Uterus (tissue), 3 donors: ENCODE measurements at regions not wholly inside any gene's neighbourhood (a gene's known extent, or its start where the extent isn't known, plus 50 kb on each side); places are given as distances from the start of the nearest gene placed in this dataset.
A peak's percentile ranks its signal among the peaks of the same experiment; 100 is the strongest.

Experiments used
- DNase-seq, 2 donors: peaks; one replicate each; pipeline ENCODE4 v3.0.0-alpha.2; 2019 to 2020
- H3K27ac ChIP-seq, 2 donors: fragments of 200-600 bp; sonication (generic); 1 replicate in 1 of 2; 2 replicates in 1 of 2; pipeline ENCODE4 v1.5.1; 2016 to 2018
- H3K27me3 ChIP-seq, 2 donors: fragments of 200-600 bp; sonication (generic); one replicate each; pipeline ENCODE4 v1.5.1; 2018 to 2019; ENCODE audit warnings: control low read depth in 1 of 2
- H3K36me3 ChIP-seq, 2 donors: fragments of 200-600 bp; sonication (generic); one replicate each; pipeline ENCODE4 v1.5.1; 2019; ENCODE audit warnings: control low read depth in 1 of 2
- H3K4me1 ChIP-seq, 2 donors: fragments of 200-600 bp; sonication (generic); one replicate each; pipeline ENCODE4 v1.5.1; 2018 to 2019; ENCODE audit warnings: control low read depth in 1 of 2
- H3K4me3 ChIP-seq, 2 donors: fragments of 200-600 bp; sonication (generic); 1 replicate in 1 of 2; 2 replicates in 1 of 2; pipeline ENCODE4 v1.5.1; 2018 to 2019; ENCODE audit warnings: mild to moderate bottlenecking in 1 of 2
- H3K9me3 ChIP-seq, 2 donors: fragments of 200-600 bp; sonication (generic); one replicate each; pipeline ENCODE4 v1.5.1; 2019; ENCODE audit warnings: control low read depth in 1 of 2
- POLR2A ChIP-seq, 2 donors: fragments of 450-650 bp; IDR thresholded peaks; one replicate each; pipeline ENCODE4 v1.6.1; 2016; ENCODE audit warnings: antibody characterized with exemption in 2 of 2, mild to moderate bottlenecking in 1 of 2, moderate library complexity in 1 of 2
- intact Hi-C: fragments of 100-400 bp; cut with DNase I; formaldehyde crosslinking; loops from one replicate; pipeline ENCODE4 v1.15.1; 2023; ENCODE audit warnings: low total_unique reads
- TF ChIP-seq, protein P1 (sequence below), 4 experiments: fragments of 200-600 bp in 2 of 4; fragments of 450-650 bp in 2 of 4; sonication (generic) in 2 of 4; IDR thresholded peaks; one replicate each; pipeline ENCODE4 v1.5.1; 2016 to 2019; ENCODE audit warnings: antibody characterized with exemption in 4 of 4, mild to moderate bottlenecking in 2 of 4, moderate library complexity in 1 of 4
- donor health status: DM: yes; HTN: yes; CAD: no.

DNA sequence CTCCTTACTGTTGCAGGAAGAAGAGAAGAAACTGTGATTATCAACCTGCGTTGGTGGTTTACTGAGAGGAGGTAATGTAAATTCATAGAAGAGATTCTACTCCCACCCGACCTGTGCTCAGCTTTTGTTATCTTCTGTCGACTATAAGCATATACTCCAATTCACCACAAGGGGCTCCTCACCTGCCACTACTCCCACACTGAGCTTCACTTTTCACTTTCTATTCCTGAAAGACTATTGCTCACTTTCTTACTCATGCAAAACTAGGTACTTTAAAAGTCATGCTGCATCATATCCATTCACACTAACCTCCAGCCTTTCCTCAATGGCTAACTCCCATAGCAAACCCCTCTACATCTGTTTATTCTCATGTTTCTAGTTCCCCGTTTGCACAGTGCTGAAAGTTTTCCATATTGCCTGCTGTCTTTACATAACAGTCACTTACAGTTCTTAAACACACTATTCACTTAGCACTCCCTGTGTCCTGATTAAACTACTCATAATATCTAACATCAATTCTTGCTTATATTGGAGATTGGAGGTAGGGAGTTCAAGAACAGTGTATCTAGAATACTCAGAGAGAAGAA, 1062.6 kb downstream of the NR2F1-AS1 start:
- no peak for DNase-seq
- H3K9me3 ChIP-seq: no peaks in the 10 kb centered on the region
- no peaks in the 10 kb centered on the region for H3K27me3 ChIP-seq
- intact Hi-C loops: no loop called here
- H3K4me3 ChIP-seq: no peak overlapping the region
- H3K36me3 ChIP-seq: no peaks in the 10 kb centered on the region
- no peak overlapping the region for H3K27ac ChIP-seq
- H3K4me1 ChIP-seq: no peaks in the 10 kb centered on the region
- no peak for TF ChIP-seq POLR2A (IDR thresholded peaks at IDR 0.05)
- TF ChIP-seq, protein P1, sequence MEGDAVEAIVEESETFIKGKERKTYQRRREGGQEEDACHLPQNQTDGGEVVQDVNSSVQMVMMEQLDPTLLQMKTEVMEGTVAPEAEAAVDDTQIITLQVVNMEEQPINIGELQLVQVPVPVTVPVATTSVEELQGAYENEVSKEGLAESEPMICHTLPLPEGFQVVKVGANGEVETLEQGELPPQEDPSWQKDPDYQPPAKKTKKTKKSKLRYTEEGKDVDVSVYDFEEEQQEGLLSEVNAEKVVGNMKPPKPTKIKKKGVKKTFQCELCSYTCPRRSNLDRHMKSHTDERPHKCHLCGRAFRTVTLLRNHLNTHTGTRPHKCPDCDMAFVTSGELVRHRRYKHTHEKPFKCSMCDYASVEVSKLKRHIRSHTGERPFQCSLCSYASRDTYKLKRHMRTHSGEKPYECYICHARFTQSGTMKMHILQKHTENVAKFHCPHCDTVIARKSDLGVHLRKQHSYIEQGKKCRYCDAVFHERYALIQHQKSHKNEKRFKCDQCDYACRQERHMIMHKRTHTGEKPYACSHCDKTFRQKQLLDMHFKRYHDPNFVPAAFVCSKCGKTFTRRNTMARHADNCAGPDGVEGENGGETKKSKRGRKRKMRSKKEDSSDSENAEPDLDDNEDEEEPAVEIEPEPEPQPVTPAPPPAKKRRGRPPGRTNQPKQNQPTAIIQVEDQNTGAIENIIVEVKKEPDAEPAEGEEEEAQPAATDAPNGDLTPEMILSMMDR (IDR thresholded peaks at IDR 0.05): peak in 1 of 4 experiments; percentile 42

DNA sequence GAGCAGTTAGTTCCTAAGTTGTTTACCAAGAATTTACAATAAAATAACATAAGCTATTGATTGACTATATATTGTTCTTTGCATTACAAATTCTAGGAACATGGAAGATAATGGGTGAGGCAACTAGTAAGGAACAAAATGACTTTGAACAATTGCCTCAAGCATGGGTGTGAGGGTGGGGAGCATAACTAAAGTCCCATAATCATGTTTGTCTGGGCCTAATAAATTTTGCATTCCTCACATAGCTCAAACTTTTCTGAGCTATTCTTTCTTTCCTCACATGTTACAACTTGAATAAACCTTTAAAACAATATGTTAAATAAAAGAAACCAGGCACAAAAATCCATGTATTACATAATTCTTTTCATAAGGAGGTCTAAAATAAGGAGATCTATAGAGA, 1066.1 kb downstream of the NR2F1-AS1 start:
- H3K9me3 ChIP-seq: peaks cover 0 to 8% of the 10 kb centered on the region in 2 donors
- no peaks in the 10 kb centered on the region for H3K27me3 ChIP-seq
- no peak overlapping the region for H3K27ac ChIP-seq
- no peaks in the 10 kb centered on the region for H3K36me3 ChIP-seq
- no peak overlapping the region for H3K4me3 ChIP-seq
- TF ChIP-seq, protein P1 (IDR thresholded peaks at IDR 0.05): no peak
- no peak for TF ChIP-seq POLR2A (IDR thresholded peaks at IDR 0.05)
- intact Hi-C loops: no loop called here
- no peak for DNase-seq
- H3K4me1 ChIP-seq: no peaks in the 10 kb centered on the region

DNA sequence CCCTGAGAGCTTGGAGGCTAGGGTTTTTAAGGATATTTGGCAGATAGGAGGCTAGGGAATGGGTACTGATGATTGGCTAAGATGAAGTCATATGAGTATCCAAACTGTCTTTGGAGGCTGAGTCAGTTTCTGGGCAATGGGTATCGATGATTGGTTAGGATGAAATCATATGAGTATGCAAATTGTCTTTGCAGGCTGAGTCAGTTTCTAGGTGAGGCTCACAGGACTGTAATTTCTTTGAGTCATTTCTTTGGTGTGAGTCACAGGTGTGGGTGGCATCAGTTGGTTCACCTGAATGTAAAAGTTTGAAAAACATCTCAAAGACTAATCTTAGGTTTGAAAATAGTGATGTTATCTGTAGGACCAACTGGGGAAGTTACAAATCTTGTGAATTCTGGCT, 1068.0 kb downstream of the NR2F1-AS1 start:
- no peak overlapping the region for H3K27ac ChIP-seq
- H3K4me1 ChIP-seq: no peaks in the 10 kb centered on the region
- intact Hi-C loops: no loop called here
- peaks cover 0 to 11% of the 10 kb centered on the region in 2 donors for H3K9me3 ChIP-seq
- no peak for DNase-seq
- H3K27me3 ChIP-seq: no peaks in the 10 kb centered on the region
- no peaks in the 10 kb centered on the region for H3K36me3 ChIP-seq
- no peak overlapping the region for H3K4me3 ChIP-seq
- no peak for TF ChIP-seq POLR2A (IDR thresholded peaks at IDR 0.05)
- TF ChIP-seq, protein P1 (IDR thresholded peaks at IDR 0.05): no peak

DNA sequence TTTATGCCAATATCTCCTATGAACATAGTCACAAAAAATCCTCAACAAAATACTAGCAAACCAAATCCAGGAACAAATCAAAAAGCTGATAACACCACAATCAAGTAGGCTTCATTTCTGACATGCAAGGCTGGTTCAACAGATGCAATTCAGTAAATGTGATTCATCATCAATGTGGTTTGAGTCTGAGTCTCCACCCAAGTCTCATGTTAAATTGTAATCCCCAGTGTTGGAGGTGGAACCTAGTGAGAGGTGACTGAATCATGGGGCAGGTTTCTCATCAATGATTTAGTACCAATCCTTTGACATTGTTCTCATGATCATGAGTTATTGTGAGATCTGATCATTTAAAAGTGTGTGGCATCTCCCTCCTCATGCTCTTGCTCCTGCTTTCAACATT, 1072.7 kb downstream of the NR2F1-AS1 start:
- H3K4me3 ChIP-seq: no peak overlapping the region
- intact Hi-C loops: no loop called here
- no peaks in the 10 kb centered on the region for H3K4me1 ChIP-seq
- H3K27me3 ChIP-seq: no peaks in the 10 kb centered on the region
- no peaks in the 10 kb centered on the region for H3K36me3 ChIP-seq
- H3K9me3 ChIP-seq: peaks cover 0 to 11% of the 10 kb centered on the region in 2 donors
- H3K27ac ChIP-seq: no peak overlapping the region
- TF ChIP-seq POLR2A (IDR thresholded peaks at IDR 0.05): no peak
- TF ChIP-seq, protein P1 (IDR thresholded peaks at IDR 0.05): no peak
- DNase-seq: no peak

DNA sequence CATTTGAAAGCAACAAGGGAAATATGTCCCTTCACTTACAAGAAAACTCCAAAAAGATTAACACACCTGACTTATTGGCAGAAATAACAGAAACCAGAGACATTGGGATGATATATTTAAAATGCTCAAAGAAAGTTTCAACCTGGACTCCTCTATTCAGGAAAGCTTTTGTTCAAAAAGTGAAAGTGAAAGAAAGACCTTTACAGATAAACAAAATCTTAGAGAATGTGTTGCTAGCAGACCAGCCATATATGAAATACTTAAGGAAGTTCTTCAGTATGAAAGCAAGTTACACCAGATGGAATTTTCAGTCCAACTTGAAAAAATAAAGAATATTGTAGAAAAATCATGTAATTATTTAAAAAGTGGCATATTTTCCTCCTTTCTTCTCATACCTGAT, 1075.1 kb downstream of the NR2F1-AS1 start:
- Histone ChIP-seq H3K9me3 (peaks cover 0 to 11% of the 10 kb centered on the region in 2 donors), H3K4me3 (no peak overlapping the region), H3K27me3 (no peaks in the 10 kb centered on the region), H3K4me1 (no peaks in the 10 kb centered on the region), H3K27ac (no peak overlapping the region), H3K36me3 (no peaks in the 10 kb centered on the region)
- TF ChIP-seq, protein P1 (IDR thresholded peaks at IDR 0.05): no peak
- TF ChIP-seq POLR2A (IDR thresholded peaks at IDR 0.05): no peak
- no peak for DNase-seq
- intact Hi-C loops: no loop called here
